Activated gamma-delta T cell treated with Interleukin-2 at 50 U/mL for 16 hours (primary cell): ENCODE measurements at regions not wholly inside any gene's neighbourhood (a gene's known extent, or its start where the extent isn't known, plus 50 kb on each side); places are given as distances from the start of the nearest gene placed in this dataset.

Source experiments
- DNase-seq: peaks from one replicate; pipeline ENCODE4 v3.0.0-alpha.2; 2020

- no peak for DNase-seq
Measured at GRCh38 chr1:193339401-193339800, 153.0 kb upstream of the B3GALT2 start.

DNA sequence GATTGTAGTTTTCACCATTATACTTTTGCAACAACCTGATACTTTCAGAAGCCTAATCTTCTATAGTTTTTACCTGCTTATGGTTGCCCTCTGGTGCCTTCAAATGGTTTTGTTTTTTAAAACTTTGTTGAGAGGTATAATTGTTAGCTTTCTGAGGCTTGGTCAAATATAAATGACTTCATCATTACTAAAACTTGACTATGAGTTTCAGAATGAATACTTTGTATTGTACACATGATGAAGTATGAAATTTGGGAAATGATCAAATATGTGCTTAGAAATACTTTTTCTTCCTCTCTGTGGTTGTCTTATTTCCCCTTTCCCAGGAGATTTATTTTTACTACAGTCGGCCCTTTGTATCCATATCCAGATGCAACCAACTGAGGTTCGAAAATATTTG lies 151.8 kb upstream of the B3GALT2 start:
- DNase-seq = no peak

DNA sequence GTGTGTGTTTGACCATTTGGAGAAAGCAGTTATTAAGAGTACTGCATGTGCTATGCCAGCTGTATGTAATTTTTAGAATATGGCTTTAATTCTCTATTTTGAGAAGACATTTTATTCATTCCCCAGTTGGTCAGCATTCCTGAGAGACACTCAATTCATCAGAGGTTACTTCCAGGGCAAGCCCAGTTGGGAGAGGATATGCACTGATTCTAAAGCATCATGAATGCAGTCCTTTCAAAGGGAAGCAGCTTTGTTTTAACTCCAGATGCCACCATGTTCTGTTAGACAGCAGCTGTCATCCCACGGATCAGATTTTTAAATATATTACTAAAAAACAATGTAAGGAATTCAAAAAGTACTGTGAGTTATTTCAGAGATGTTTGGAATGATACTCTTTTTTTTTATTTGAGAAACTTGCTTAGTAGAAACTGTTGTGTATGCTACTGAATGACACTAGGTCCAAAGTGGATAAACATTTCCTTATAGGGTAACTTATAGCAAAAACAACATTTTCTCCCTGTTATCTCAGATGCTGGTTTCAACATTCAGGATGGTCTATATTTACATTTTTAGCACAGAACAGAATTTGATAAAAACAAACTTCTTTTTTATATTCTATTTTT lies 149.5 kb upstream of the B3GALT2 start:
- no peak for DNase-seq

DNA sequence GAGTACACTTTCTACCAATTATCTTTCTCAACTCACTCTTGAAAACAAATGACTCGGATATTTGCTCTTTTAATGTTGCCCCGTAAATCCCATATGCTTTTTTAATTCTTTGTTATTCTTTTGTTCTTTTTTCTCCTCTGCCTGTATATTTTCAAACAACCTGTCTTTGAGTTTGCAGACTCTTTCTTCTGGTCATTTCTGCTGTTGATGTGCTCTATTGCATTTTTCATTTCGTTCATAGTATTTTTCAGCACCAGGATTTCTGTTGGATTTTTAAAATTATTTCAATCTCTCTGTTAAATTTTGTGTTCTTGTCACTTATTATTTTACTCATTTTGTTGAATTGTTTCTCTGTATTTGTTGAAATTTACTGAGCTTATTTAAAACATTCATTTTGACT lies 146.8 kb upstream of the B3GALT2 start:
- no peak for DNase-seq

GRCh38 chr1:193326296-193326695 lies 139.9 kb upstream of the B3GALT2 start:
- no peak for DNase-seq

- no peak for DNase-seq
Measured at GRCh38 chr1:193325771-193326170, 139.4 kb upstream of the B3GALT2 start.

- DNase-seq = no peak
Measured at GRCh38 chr1:193325042-193325441, 138.6 kb upstream of the B3GALT2 start.

DNA sequence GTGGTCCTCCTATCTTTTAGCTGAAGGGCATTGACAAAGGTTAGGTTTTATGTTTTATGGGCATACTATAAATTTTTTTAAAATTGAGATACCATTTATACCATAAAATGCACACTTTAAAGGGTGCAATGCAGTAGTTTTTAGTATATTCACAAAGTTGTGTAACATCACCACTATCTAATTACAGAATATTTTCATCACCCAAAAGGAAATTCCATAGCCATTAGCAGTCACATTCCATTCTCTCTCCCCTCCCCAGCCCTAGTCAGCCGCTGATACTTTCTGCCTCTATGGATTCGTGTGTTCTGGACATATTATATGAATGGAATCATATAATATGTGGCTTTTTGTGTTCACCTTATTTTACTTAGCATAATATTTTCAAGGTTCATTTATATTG lies 135.8 kb upstream of the B3GALT2 start:
- no peak for DNase-seq

DNA sequence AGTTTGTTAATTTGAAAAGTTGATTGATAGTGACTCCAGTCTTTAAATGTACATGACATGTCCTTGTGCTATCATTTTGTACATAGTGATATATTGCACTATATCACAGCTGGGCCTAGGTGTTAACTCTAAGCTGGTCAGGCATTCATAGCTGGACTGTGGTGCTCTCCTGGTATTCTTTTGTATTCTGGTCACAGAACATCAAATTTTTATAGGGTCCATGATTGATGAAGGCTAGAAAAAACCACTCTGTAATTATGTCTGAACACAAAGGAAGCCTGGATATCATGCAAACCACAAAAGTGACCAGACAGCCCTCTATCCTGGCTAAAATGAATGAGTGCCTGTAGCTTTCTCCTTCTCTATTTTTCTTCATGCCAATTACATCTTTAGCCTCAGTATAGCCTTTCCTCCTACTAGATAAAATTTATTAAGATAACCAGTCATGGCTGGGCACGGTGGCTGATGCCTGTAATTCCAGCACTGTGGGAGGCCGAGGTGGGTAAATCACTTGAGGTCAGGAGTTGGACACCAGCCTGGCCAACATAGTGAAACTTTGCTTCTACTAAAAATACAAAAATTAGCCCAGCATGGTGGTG lies 134.9 kb upstream of the B3GALT2 start:
- no peak for DNase-seq

DNA sequence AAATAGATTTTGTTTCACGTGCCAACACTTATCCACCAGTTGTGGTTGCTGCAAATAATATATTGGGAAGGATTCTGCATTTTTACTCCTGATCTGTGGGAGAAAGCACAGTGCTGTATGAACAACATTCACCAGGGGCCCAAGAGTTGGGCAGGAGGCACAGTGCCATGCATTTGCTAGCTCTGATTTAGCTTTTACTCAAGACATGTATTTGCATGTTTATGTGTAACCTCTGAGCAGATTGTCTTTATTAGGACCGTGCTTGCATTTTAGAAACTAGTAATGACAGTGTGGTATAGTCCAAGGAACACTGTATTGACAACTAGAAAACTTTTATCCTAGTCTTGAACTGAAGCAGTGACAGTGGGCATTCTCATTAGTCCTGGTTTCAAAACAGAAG lies 133.9 kb upstream of the B3GALT2 start:
- DNase-seq = no peak

DNA sequence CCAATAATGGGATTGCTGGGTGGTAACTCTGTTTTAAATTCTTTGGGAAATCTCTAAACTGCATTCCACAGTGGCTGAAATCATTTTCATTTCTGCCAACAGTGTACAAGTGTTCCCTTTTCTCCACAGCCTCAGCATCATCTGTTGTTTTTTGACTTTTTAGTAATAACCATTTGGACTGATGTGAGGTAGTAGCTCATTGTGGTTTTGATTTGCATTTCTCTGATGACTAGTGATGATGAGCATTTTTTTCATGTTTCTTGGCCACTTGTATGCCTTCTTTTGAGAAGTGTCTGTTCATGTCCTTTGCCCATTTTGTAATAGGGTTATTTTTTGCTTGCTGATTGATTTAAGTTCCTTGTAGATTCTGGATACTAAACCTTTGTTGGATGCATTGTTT lies 131.9 kb upstream of the B3GALT2 start:
- DNase-seq = no peak

DNA sequence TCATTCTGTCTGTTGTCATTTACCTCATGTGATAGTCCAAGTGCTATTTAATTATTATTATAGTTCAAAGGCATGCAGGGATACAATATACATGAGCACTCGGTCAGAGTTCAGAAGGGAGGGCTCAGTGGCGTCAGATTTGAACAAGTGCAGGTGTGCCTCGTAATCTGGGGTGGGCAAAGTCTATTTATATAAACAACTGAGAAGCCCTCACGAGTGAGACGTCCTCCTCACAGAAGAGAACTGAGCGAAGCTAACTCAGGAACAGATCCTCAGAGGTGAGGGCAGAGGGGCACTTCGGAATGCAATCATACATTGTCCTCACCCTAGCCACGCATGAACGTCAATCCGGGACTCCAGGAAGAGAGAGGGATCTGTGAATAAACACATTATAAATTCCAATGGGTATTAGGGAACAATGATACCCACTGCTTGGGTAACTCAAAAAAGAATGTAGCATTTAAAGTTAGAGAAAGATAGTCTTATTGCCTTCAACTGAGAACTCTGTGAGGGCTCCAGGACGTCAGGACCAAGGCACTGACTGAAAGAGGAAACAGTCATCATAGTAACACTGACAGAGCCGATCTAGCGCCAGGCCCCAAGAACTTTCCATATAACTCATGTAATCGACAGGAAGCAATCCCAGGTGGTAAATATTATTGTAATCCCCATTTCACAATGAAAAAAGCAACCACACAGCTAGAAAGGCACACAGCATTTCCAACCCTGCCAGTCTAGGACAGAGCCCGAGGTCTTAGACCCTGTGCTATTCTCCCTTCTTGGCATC lies 127.1 kb upstream of the B3GALT2 start:
- no peak for DNase-seq

DNA sequence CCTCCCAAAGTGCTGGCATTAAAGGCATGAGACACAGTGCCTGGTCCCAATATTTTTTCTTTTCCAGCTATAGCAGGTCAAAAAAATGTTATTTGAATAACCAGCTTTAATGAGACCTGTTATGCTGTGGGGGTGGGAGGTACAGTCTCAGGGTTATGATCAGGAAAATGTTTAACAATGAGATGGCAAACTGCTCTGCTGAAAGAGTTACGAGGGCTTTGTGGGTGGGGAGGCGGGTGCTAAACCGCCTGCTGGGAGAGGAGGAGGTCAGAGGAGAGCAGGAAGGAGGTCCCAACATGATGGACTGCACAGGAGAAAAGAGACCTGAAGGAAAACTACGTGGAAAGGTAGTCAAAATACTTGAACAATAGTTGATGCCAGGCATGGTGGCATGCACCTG lies 126.0 kb upstream of the B3GALT2 start:
- no peak for DNase-seq

DNA sequence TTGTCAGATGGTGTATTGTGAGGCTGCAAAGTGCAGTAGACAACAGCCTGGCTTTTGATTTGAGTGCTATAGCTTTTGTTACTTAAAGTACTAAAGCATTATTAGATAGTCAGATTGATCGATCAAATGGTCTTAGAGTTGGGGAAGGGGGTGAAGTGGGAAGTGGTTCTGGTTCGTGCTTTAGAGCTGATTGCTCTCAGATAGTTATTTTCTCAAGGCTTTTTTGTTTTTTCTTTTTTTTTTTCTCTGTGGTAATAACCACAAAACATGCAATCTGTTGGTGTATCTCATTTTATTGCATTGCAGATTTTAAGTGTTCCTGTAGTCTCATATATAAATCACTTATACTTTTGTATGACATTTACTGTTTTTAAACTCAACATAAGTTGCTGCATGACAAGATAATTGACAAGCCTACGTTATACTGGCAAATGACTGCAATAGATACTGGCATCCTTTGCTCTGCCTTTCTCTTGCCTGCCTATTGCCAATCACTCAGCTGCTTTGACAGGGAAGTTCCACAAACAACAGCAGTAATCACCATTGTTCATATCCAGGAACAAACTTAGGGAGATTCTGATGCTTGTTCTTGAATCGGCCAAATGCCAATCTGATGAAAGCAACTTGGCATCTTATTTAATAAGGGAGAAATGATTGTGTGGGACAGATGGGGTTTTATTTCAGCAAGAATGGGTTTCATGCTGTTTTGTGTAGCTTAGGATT lies 125.0 kb upstream of the B3GALT2 start:
- DNase-seq = no peak

- DNase-seq = no peak
Measured at GRCh38 chr1:193310564-193310963, 124.2 kb upstream of the B3GALT2 start.

- DNase-seq = no peak
Measured at GRCh38 chr1:193309936-193310475, 123.6 kb upstream of the B3GALT2 start.

- DNase-seq = no peak
Measured at GRCh38 chr1:193308438-193308837, 122.0 kb upstream of the B3GALT2 start.

GRCh38 chr1:193306430-193306829 lies 120.0 kb upstream of the B3GALT2 start:
- DNase-seq = no peak
